Mucosa of gallbladder (tissue), 1 donor: ENCODE measurements at regions not wholly inside any gene's neighbourhood (a gene's known extent, or its start where the extent isn't known, plus 50 kb on each side); places are given as distances from the start of the nearest gene placed in this dataset.

ENCODE experiments used
- DNase-seq: peaks from one replicate; pipeline ENCODE4 v3.0.0-alpha.2; 2020; ENCODE audit warnings: low spot score
- donor health status: DM: no; HTN: no; CAD: no.

- no peak for DNase-seq
These were observed 84.9 kb upstream of the ZNF716 start for GRCh38 chr7:57364933-57365710.

GRCh38 chr7:57367171-57367570, 82.8 kb upstream of the ZNF716 start:
- DNase-seq = no peak

GRCh38 chr7:57370066-57370738, 79.8 kb upstream of the ZNF716 start:
- no peak for DNase-seq

GRCh38 chr7:57370739-57371098, 79.3 kb upstream of the ZNF716 start:
- DNase-seq = no peak

- DNase-seq = peak; percentile 29
These were observed 74.2 kb upstream of the ZNF716 start for GRCh38 chr7:57375783-57376182.

- no peak for DNase-seq
These were observed 68.4 kb upstream of the ZNF716 start for GRCh38 chr7:57381581-57381980.

- DNase-seq = no peak
These were observed 65.6 kb upstream of the ZNF716 start for GRCh38 chr7:57384380-57384779.

- no peak for DNase-seq
These were observed 64.3 kb upstream of the ZNF716 start for GRCh38 chr7:57385668-57386067.

- no peak for DNase-seq
These were observed 61.2 kb upstream of the ZNF716 start for GRCh38 chr7:57388761-57389160.

- DNase-seq = no peak
These were observed 51.4 kb upstream of the ZNF716 start for GRCh38 chr7:57398548-57398947.

GRCh38 chr7:57399251-57399940, 50.6 kb upstream of the ZNF716 start:
- DNase-seq = no peak

- DNase-seq = no peak
These were observed 50.0 kb upstream of the ZNF716 start for GRCh38 chr7:57399972-57400371.
